Activated CD4-positive, alpha-beta memory T cell treated with anti-CD3 and anti-CD28 coated beads for 36 hours (primary cell): ENCODE measurements at regions not wholly inside any gene's neighbourhood (a gene's known extent, or its start where the extent isn't known, plus 50 kb on each side); places are given as distances from the start of the nearest gene placed in this dataset.

Experiments
- CTCF ChIA-PET: fragments of 350-600 bp; sonication (Branson Sonifier 250); formaldehyde crosslinking; loops from one replicate; lab custom pipeline; 2021; ENCODE audit warnings: antibody characterized with exemption, inconsistent platforms; lab: Charles Lee
- POLR2A ChIA-PET: fragments of 350-600 bp; sonication (Branson Sonifier 250); formaldehyde crosslinking; loops from one replicate; lab custom pipeline; 2021; ENCODE audit warnings: antibody characterized with exemption; lab: Charles Lee
- DNase-seq: peaks from one replicate; pipeline ENCODE4 v3.0.0-alpha.2; 2020
- H3K27ac Mint-ChIP-seq: one replicate; pipeline ENCODE4 v1.8.0; 2021; ENCODE audit warnings: mixed read lengths
- H3K27me3 Mint-ChIP-seq: one replicate; pipeline ENCODE4 v1.8.0; 2021; ENCODE audit warnings: mixed read lengths
- H3K36me3 Mint-ChIP-seq: one replicate; pipeline ENCODE4 v1.8.0; 2021; ENCODE audit warnings: mixed read lengths
- H3K4me1 Mint-ChIP-seq: one replicate; pipeline ENCODE4 v1.8.0; 2021; ENCODE audit warnings: low read depth, mixed read lengths
- H3K4me3 Mint-ChIP-seq: one replicate; pipeline ENCODE4 v1.8.0; 2021; ENCODE audit warnings: mild to moderate bottlenecking, mixed read lengths
- H3K9me3 Mint-ChIP-seq: one replicate; pipeline ENCODE4 v1.8.0; 2021; ENCODE audit warnings: mixed read lengths
- intact Hi-C: fragments of 100-400 bp; cut with micrococcal nuclease; formaldehyde crosslinking; loops from one replicate; pipeline ENCODE4 v1.15.1; 2023

GRCh38 chr2:53475766-53476165 lies 291.8 kb upstream of the CHAC2 start:
- intact Hi-C loops: no loop called here
- Mint-ChIP-seq H3K4me1 (no peaks in the 10 kb centered on the region), H3K4me3 (no peak overlapping the region), H3K36me3 (no peaks in the 10 kb centered on the region), H3K27me3 (no peaks in the 10 kb centered on the region), H3K27ac (no peak overlapping the region), H3K9me3 (no peaks in the 10 kb centered on the region)
- DNase-seq: no peak
- ChIA-PET POLR2A (no interaction called here), CTCF (no interaction called here)

- H3K4me1 Mint-ChIP-seq: no peaks in the 10 kb centered on the region
- H3K4me3 Mint-ChIP-seq: no peak overlapping the region
- no peaks in the 10 kb centered on the region for H3K9me3 Mint-ChIP-seq
- DNase-seq: no peak
- ChIA-PET POLR2A (no interaction called here), CTCF (no interaction called here)
- H3K36me3 Mint-ChIP-seq: no peaks in the 10 kb centered on the region
- intact Hi-C loops: no loop called here
- H3K27me3 Mint-ChIP-seq: no peaks in the 10 kb centered on the region
- no peak overlapping the region for H3K27ac Mint-ChIP-seq
Observed at GRCh38 chr2:53475321-53475720, 292.3 kb upstream of the CHAC2 start.

GRCh38 chr2:53474914-53475313 lies 292.7 kb upstream of the CHAC2 start:
- H3K36me3 Mint-ChIP-seq: no peaks in the 10 kb centered on the region
- no peak for DNase-seq
- no peaks in the 10 kb centered on the region for H3K27me3 Mint-ChIP-seq
- POLR2A ChIA-PET: no interaction called here
- H3K9me3 Mint-ChIP-seq: no peaks in the 10 kb centered on the region
- no peak overlapping the region for H3K4me3 Mint-ChIP-seq
- no peak overlapping the region for H3K27ac Mint-ChIP-seq
- intact Hi-C loops: no loop called here
- CTCF ChIA-PET: no interaction called here
- no peaks in the 10 kb centered on the region for H3K4me1 Mint-ChIP-seq

- no peak overlapping the region for H3K27ac Mint-ChIP-seq
- CTCF ChIA-PET: interaction anchor here (0.9 kb wide), 1 partner anchor 51 kb away, joined by 3 read pairs; no protein-coding TSS in a partner anchor
- POLR2A ChIA-PET: no interaction called here
- H3K27me3 Mint-ChIP-seq: no peaks in the 10 kb centered on the region
- no peaks in the 10 kb centered on the region for H3K4me1 Mint-ChIP-seq
- H3K4me3 Mint-ChIP-seq: no peak overlapping the region
- H3K36me3 Mint-ChIP-seq: no peaks in the 10 kb centered on the region
- intact Hi-C loops: no loop called here
- DNase-seq: no peak
- no peaks in the 10 kb centered on the region for H3K9me3 Mint-ChIP-seq
Observed at GRCh38 chr2:53473775-53474311, 293.8 kb upstream of the CHAC2 start.

- no peak overlapping the region for H3K27ac Mint-ChIP-seq
- no peaks in the 10 kb centered on the region for H3K36me3 Mint-ChIP-seq
- H3K27me3 Mint-ChIP-seq: no peaks in the 10 kb centered on the region
- no peaks in the 10 kb centered on the region for H3K4me1 Mint-ChIP-seq
- ChIA-PET POLR2A (no interaction called here), CTCF (interaction anchor here (0.9 kb wide), 1 partner anchor 51 kb away, joined by 3 read pairs; no protein-coding TSS in a partner anchor)
- intact Hi-C loops: no loop called here
- H3K9me3 Mint-ChIP-seq: no peaks in the 10 kb centered on the region
- DNase-seq: no peak
- no peak overlapping the region for H3K4me3 Mint-ChIP-seq
Observed at GRCh38 chr2:53473236-53473635, 294.4 kb upstream of the CHAC2 start.

GRCh38 chr2:53467467-53468180 lies 300.0 kb upstream of the CHAC2 start:
- H3K4me1 Mint-ChIP-seq: no peaks in the 10 kb centered on the region
- no peaks in the 10 kb centered on the region for H3K36me3 Mint-ChIP-seq
- no peaks in the 10 kb centered on the region for H3K9me3 Mint-ChIP-seq
- intact Hi-C loops: no loop called here
- ChIA-PET CTCF (no interaction called here), POLR2A (no interaction called here)
- H3K4me3 Mint-ChIP-seq: no peak overlapping the region
- H3K27me3 Mint-ChIP-seq: peaks cover 1% of the 10 kb centered on the region
- no peak overlapping the region for H3K27ac Mint-ChIP-seq
- DNase-seq: no peak

- Mint-ChIP-seq H3K4me1 (no peaks in the 10 kb centered on the region), H3K4me3 (no peak overlapping the region), H3K27ac (no peak overlapping the region), H3K27me3 (peaks cover 1% of the 10 kb centered on the region), H3K36me3 (no peaks in the 10 kb centered on the region), H3K9me3 (no peaks in the 10 kb centered on the region)
- intact Hi-C loops: no loop called here
- CTCF ChIA-PET: no interaction called here
- POLR2A ChIA-PET: no interaction called here
- no peak for DNase-seq
Observed at GRCh38 chr2:53463806-53464726, 303.5 kb upstream of the CHAC2 start.

GRCh38 chr2:53460937-53461336 lies 306.7 kb upstream of the CHAC2 start:
- H3K9me3 Mint-ChIP-seq: no peaks in the 10 kb centered on the region
- no peak overlapping the region for H3K4me3 Mint-ChIP-seq
- H3K4me1 Mint-ChIP-seq: no peaks in the 10 kb centered on the region
- intact Hi-C loops: no loop called here
- H3K36me3 Mint-ChIP-seq: no peaks in the 10 kb centered on the region
- CTCF ChIA-PET: no interaction called here
- DNase-seq: no peak
- H3K27ac Mint-ChIP-seq: no peak overlapping the region
- H3K27me3 Mint-ChIP-seq: peaks cover 1% of the 10 kb centered on the region
- POLR2A ChIA-PET: no interaction called here

GRCh38 chr2:53460347-53460746 lies 307.3 kb upstream of the CHAC2 start:
- Mint-ChIP-seq H3K27ac (no peak overlapping the region), H3K27me3 (no peaks in the 10 kb centered on the region), H3K36me3 (no peaks in the 10 kb centered on the region), H3K4me1 (no peaks in the 10 kb centered on the region), H3K4me3 (no peak overlapping the region), H3K9me3 (no peaks in the 10 kb centered on the region)
- ChIA-PET POLR2A (no interaction called here), CTCF (no interaction called here)
- intact Hi-C loops: no loop called here
- no peak for DNase-seq

GRCh38 chr2:53455094-53455493 lies 312.5 kb upstream of the CHAC2 start:
- intact Hi-C loops: no loop called here
- no peaks in the 10 kb centered on the region for H3K9me3 Mint-ChIP-seq
- no peak overlapping the region for H3K4me3 Mint-ChIP-seq
- no peaks in the 10 kb centered on the region for H3K27me3 Mint-ChIP-seq
- H3K27ac Mint-ChIP-seq: no peak overlapping the region
- DNase-seq: no peak
- H3K36me3 Mint-ChIP-seq: no peaks in the 10 kb centered on the region
- ChIA-PET CTCF (no interaction called here), POLR2A (no interaction called here)
- no peaks in the 10 kb centered on the region for H3K4me1 Mint-ChIP-seq

GRCh38 chr2:53452957-53453748 lies 314.5 kb upstream of the CHAC2 start:
- ChIA-PET POLR2A (no interaction called here), CTCF (no interaction called here)
- Mint-ChIP-seq H3K27ac (no peak overlapping the region), H3K4me1 (no peaks in the 10 kb centered on the region), H3K4me3 (no peak overlapping the region), H3K9me3 (no peaks in the 10 kb centered on the region), H3K36me3 (no peaks in the 10 kb centered on the region), H3K27me3 (no peaks in the 10 kb centered on the region)
- intact Hi-C loops: no loop called here
- DNase-seq: no peak

- no peaks in the 10 kb centered on the region for H3K36me3 Mint-ChIP-seq
- H3K9me3 Mint-ChIP-seq: no peaks in the 10 kb centered on the region
- CTCF ChIA-PET: no interaction called here
- no peak for DNase-seq
- no peak overlapping the region for H3K27ac Mint-ChIP-seq
- intact Hi-C loops: no loop called here
- POLR2A ChIA-PET: no interaction called here
- H3K4me1 Mint-ChIP-seq: no peaks in the 10 kb centered on the region
- no peak overlapping the region for H3K4me3 Mint-ChIP-seq
- H3K27me3 Mint-ChIP-seq: no peaks in the 10 kb centered on the region
Observed at GRCh38 chr2:53452400-53452799, 315.2 kb upstream of the CHAC2 start.
